A673 (cell line): ENCODE measurements at regions not wholly inside any gene's neighbourhood (a gene's known extent, or its start where the extent isn't known, plus 50 kb on each side); places are given as distances from the start of the nearest gene placed in this dataset.

ENCODE experiments used
- BruUV-seq: library from RNA; stranded (reverse); fragments of 400-500 nt; replicated peaks from 2 replicates; lab custom pipeline; 2021; lab: Mats Ljungman, UMichigan
- CTCF ChIA-PET: fragments of 300-600 bp; sonication (Branson Sonifier 250); formaldehyde crosslinking; loops from one replicate; lab custom pipeline; 2022; ENCODE audit warnings: antibody characterized with exemption; lab: Charles Lee
- POLR2A ChIA-PET: fragments of 300-600 bp; sonication (Branson Sonifier 250); formaldehyde crosslinking; loops from one replicate; lab custom pipeline; 2022; ENCODE audit warnings: antibody characterized with exemption; ENCODE audit not compliant: low non-redundant PET; lab: Charles Lee
- DNase-seq: peaks from one replicate; pipeline ENCODE4 v3.0.0-alpha.2; 2015; ENCODE audit warnings: low spot score
- H3K27ac ChIP-seq: fragments of 200-600 bp; sonication (generic); 2 replicates; pipeline ENCODE4 v1.5.1; 2016; ENCODE audit warnings: mixed run types, low read depth, mild to moderate bottlenecking, mixed read lengths, antibody characterized with exemption, low read length; ENCODE audit not compliant: poor library complexity, severe bottlenecking
- H3K27me3 ChIP-seq: fragments of 200-600 bp; sonication (generic); replicated peaks from 2 replicates; pipeline ENCODE4 v1.6.1; 2017; ENCODE audit warnings: mixed run types, low read depth, mild to moderate bottlenecking, mixed read lengths, antibody characterized with exemption, low read length; ENCODE audit not compliant: insufficient read depth, poor library complexity
- H3K36me3 ChIP-seq: fragments of 200-600 bp; sonication (generic); 2 replicates; pipeline ENCODE4 v1.6.1; 2016; ENCODE audit warnings: mixed run types, mild to moderate bottlenecking, mixed read lengths, antibody characterized with exemption, low read length; ENCODE audit not compliant: insufficient read depth, poor library complexity, severe bottlenecking
- H3K4me1 ChIP-seq: fragments of 200-600 bp; sonication (generic); 2 replicates; pipeline ENCODE4 v1.6.1; 2017; ENCODE audit warnings: mixed run types, mild to moderate bottlenecking, mixed read lengths, antibody characterized with exemption, low read length; ENCODE audit not compliant: insufficient read depth, poor library complexity, severe bottlenecking
- H3K4me3 ChIP-seq: fragments of 200-600 bp; sonication (generic); 2 replicates; pipeline ENCODE4 v1.5.1; 2016; ENCODE audit warnings: low read depth, mixed run types, mild to moderate bottlenecking, mixed read lengths, low read length; ENCODE audit not compliant: poor library complexity, severe bottlenecking
- H3K9me3 ChIP-seq: fragments of 200-600 bp; sonication (generic); 2 replicates; pipeline ENCODE4 v1.6.1; 2016; ENCODE audit warnings: mixed run types, low read depth, mild to moderate bottlenecking, mixed read lengths, antibody characterized with exemption, low read length; ENCODE audit not compliant: poor library complexity, severe bottlenecking
- EZH2 ChIP-seq: fragments of 200-600 bp; sonication (generic); IDR thresholded peaks from 2 replicates; pipeline ENCODE4 v1.6.1; 2017; ENCODE audit warnings: borderline replicate concordance, low read depth, mild to moderate bottlenecking, mixed read lengths, antibody characterized with exemption, low read length; ENCODE audit not compliant: poor library complexity, severe bottlenecking
- intact Hi-C: fragments of 100-400 bp; cut with micrococcal nuclease; formaldehyde crosslinking; loops from one replicate; pipeline ENCODE4 v1.10.0; 2022; ENCODE audit not compliant: unreplicated experiment
- TF ChIP-seq, protein P1 (sequence below): fragments of 300-800, 200-600 bp; sonication (generic); conservative IDR thresholded peaks from 2 replicates; pipeline ENCODE4 v1.5.1; 2017; ENCODE audit warnings: low read depth, mild to moderate bottlenecking, antibody characterized with exemption, low read length, moderate library complexity, mixed read lengths

DNA sequence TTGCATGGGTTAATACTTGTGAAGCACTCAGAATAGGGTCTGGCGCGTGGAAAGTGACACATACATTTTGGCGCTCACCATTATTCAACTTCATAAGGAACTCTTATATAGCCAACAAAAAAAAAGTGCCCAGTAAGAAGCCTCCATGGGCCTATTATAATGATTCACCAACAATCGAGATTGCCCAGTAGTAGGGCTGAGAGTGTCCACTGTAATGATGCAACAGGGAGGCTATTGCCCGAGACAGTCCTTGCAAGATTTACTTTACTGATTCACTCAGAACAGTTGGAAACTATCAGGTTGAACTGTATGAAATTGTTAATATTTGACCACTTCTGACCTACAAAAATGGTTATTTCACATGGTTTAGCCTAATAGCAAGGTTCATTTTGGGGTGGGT lies 86.0 kb downstream of the PJA1 start:
- H3K27me3 ChIP-seq = no peaks in the 10 kb centered on the region
- no peak overlapping the region for H3K27ac ChIP-seq
- H3K36me3 ChIP-seq = no peaks in the 10 kb centered on the region
- BruUV-seq = no TSS peak
- CTCF ChIA-PET = no interaction called here
- no peaks in the 10 kb centered on the region for H3K9me3 ChIP-seq
- POLR2A ChIA-PET = no interaction called here
- no peak for DNase-seq
- intact Hi-C loops = no loop called here
- no peaks in the 10 kb centered on the region for H3K4me1 ChIP-seq
- no peak overlapping the region for H3K4me3 ChIP-seq
- TF ChIP-seq, protein P1, sequence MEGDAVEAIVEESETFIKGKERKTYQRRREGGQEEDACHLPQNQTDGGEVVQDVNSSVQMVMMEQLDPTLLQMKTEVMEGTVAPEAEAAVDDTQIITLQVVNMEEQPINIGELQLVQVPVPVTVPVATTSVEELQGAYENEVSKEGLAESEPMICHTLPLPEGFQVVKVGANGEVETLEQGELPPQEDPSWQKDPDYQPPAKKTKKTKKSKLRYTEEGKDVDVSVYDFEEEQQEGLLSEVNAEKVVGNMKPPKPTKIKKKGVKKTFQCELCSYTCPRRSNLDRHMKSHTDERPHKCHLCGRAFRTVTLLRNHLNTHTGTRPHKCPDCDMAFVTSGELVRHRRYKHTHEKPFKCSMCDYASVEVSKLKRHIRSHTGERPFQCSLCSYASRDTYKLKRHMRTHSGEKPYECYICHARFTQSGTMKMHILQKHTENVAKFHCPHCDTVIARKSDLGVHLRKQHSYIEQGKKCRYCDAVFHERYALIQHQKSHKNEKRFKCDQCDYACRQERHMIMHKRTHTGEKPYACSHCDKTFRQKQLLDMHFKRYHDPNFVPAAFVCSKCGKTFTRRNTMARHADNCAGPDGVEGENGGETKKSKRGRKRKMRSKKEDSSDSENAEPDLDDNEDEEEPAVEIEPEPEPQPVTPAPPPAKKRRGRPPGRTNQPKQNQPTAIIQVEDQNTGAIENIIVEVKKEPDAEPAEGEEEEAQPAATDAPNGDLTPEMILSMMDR = no peak
- TF ChIP-seq EZH2 = no peak

DNA sequence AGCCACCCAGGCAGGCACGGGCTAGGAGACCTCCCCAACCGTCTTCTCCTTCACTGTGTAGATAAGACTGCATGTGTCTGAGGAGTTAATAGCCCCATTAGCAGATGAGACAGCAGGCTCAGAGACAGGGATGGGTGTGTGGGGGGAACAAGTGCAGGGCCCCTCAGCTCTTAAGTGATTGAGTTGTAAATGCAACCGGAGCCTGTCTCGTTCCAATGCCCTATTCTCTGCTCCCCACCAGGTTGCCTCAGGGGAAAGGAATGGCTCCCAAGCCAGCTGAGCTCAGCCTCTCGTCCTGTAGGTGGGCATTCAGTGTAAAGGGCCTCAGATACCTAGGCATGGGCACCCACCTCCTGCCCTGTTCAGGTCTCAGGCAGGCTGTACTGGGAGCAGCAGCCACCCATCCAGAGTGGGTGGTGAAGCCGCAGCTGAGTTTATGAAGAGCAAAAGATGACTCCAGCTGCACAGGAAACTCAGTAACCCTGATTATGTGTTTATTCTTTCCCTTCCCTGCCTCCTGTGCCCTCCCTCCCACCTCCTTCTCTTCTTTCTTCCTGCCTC lies 87.3 kb downstream of the PJA1 start:
- no TSS peak for BruUV-seq
- Histone ChIP-seq H3K4me1 (no peaks in the 10 kb centered on the region), H3K9me3 (no peaks in the 10 kb centered on the region), H3K27me3 (no peaks in the 10 kb centered on the region), H3K4me3 (no peak overlapping the region), H3K36me3 (no peaks in the 10 kb centered on the region), H3K27ac (no peak overlapping the region)
- no peak for DNase-seq
- TF ChIP-seq, protein P1 = no peak
- no peak for TF ChIP-seq EZH2
- intact Hi-C loops = no loop called here
- ChIA-PET POLR2A (no interaction called here), CTCF (no interaction called here)

DNA sequence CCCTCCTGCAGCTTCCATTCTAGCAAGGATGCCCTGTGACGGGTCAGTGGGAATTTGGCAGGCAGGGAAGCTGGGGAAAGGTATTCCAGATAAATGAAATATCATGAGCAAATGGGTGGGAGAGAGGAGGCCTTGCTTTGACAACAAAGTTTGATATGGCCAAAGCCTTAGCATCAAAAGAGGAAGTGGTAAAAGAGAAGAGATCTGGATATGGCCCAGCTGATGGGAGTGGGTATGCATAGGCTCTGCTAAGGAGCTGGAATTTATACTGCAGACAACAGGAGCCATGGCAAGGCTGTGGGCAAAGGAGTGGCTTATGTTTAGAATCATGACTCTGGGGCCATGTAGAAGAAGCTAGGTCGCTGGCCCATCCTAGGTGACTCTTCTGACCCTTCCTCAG lies 89.2 kb downstream of the PJA1 start:
- TF ChIP-seq, protein P1 = no peak
- no peak for TF ChIP-seq EZH2
- no peak for DNase-seq
- H3K36me3 ChIP-seq = no peaks in the 10 kb centered on the region
- CTCF ChIA-PET = no interaction called here
- BruUV-seq = no TSS peak
- no peaks in the 10 kb centered on the region for H3K4me1 ChIP-seq
- intact Hi-C loops = no loop called here
- no peaks in the 10 kb centered on the region for H3K27me3 ChIP-seq
- no peak overlapping the region for H3K27ac ChIP-seq
- no peak overlapping the region for H3K4me3 ChIP-seq
- H3K9me3 ChIP-seq = no peaks in the 10 kb centered on the region
- POLR2A ChIA-PET = no interaction called here
